Vagina (tissue), 2 donors: ENCODE measurements at regions not wholly inside any gene's neighbourhood (a gene's known extent, or its start where the extent isn't known, plus 50 kb on each side); places are given as distances from the start of the nearest gene placed in this dataset.
"Not testable (repeated sequence)": the region's sequence is repeated elsewhere in the genome, so short reads cannot be mapped to it uniquely, and the experiment has no call there.

Experiments used
- DNase-seq, 2 donors: peaks; one replicate each; pipeline ENCODE4 v3.0.0-alpha.2; 2017; ENCODE audit errors: extremely low spot score in 2 of 2
- H3K27ac ChIP-seq: fragments of 200-600 bp; sonication (generic); one replicate; pipeline ENCODE4 v1.5.1; 2019
- H3K27me3 ChIP-seq: fragments of 200-600 bp; sonication (generic); one replicate; pipeline ENCODE4 v1.5.1; 2019
- H3K36me3 ChIP-seq, 2 donors: fragments of 200-600 bp; sonication (generic); one replicate each; pipeline ENCODE4 v1.5.1; 2017 to 2019
- H3K4me1 ChIP-seq: fragments of 200-600 bp; sonication (generic); one replicate; pipeline ENCODE4 v1.5.1; 2019
- H3K4me3 ChIP-seq, 2 donors: fragments of 200-600 bp; sonication (generic); 1 replicate in 1 of 2; 2 replicates in 1 of 2; pipeline ENCODE4 v1.5.1; 2016 to 2019
- H3K9me3 ChIP-seq: fragments of 200-600 bp; sonication (generic); one replicate; pipeline ENCODE4 v1.5.1; 2019
- CTCF ChIP-seq, 3 experiments: fragments of 450-650 bp in 2 of 3; fragments of 200-600 bp in 1 of 3; sonication (generic) in 1 of 3; IDR thresholded peaks; one replicate each; pipeline ENCODE4 v1.5.1; 2017 to 2019; ENCODE audit warnings: antibody characterized with exemption in 3 of 3, mild to moderate bottlenecking in 2 of 3, moderate library complexity in 2 of 3
- POLR2A ChIP-seq, 2 donors: fragments of 450-650 bp; IDR thresholded peaks; one replicate each; pipeline ENCODE4 v1.6.1; 2017; ENCODE audit warnings: antibody characterized with exemption in 2 of 2, mild to moderate bottlenecking in 2 of 2, moderate library complexity in 2 of 2
- POLR2AphosphoS5 ChIP-seq, 2 donors: sonication (generic); formaldehyde crosslinking; IDR thresholded peaks; one replicate each; pipeline ENCODE4 v1.9.0; 2017; ENCODE audit warnings: antibody characterized with exemption in 2 of 2, mild to moderate bottlenecking in 2 of 2, low read depth in 1 of 2; ENCODE audit not compliant: insufficient read depth in 1 of 2
- intact Hi-C: fragments of 100-400 bp; cut with DNase I; formaldehyde crosslinking; loops from one replicate; pipeline ENCODE4 v1.15.1; 2023

- intact Hi-C loops: no loop called here
- Histone ChIP-seq H3K9me3 (no peaks in the 10 kb centered on the region), H3K27me3 (no peaks in the 10 kb centered on the region), H3K27ac (no peak overlapping the region), H3K4me3 (no peak overlapping the region), H3K36me3 (no peaks in the 10 kb centered on the region), H3K4me1 (peaks cover 16% of the 10 kb centered on the region)
- no peak for TF ChIP-seq POLR2AphosphoS5 (IDR thresholded peaks at IDR 0.05; ENCODE audit: insufficient read depth in 1 of 2, low read depth in 1 of 2)
- TF ChIP-seq POLR2A (IDR thresholded peaks at IDR 0.05): no peak
- TF ChIP-seq CTCF (IDR thresholded peaks at IDR 0.05): no peak
- DNase-seq: peak in 1 of 2 donors; percentile 91
Observed at GRCh38 chr2:239721531-239721930, 303.6 kb downstream of the NDUFA10 start.

DNA sequence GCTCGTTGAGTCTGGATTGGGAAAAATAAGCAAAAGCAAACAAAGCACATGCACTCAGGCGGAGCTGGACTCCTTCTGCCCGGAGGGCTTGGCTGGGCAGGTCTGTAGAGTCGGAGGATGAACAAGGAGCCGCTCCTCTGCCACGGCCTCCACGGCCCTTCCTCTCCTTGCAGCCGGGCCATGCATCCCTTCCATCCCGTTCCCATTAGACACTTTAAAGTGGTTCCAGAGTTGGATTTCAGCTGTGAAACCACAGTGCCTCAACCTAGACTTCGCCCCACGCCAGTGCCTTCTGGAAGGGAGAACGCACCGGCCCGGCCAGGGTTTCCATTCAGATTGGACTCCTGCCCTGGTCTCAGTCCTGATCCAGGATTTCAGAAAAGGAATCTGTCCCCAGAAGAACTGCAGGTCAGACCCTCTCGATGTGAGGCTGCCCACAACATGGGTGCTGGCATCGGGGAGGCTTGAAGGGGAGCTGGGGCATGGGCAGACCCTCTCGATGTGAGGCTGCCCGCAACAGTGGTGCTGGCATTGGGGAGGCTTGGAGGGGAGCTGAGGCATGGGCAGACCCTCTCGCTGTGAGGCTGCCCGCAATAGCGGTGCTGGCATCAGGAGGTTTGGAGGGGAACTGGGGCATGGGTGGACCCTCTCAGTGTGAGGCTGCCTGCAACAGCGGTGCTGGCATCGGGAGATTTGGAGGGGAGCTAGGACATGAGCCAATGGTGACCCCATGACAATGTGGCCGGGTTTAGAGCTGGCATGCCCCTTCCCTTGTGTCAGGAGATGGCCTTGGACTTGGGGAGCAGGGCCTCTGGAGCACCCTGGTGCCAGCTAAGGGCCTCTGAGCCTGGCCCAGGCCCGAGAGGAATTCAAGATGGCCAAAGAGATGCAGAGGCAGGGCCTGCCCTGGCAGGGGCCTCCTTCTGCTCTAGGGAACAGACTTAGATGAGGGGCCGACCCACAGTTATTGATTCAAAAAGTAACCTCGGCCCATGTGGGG is 304.5 kb downstream of the NDUFA10 start:
- intact Hi-C loops: no loop called here

DNA sequence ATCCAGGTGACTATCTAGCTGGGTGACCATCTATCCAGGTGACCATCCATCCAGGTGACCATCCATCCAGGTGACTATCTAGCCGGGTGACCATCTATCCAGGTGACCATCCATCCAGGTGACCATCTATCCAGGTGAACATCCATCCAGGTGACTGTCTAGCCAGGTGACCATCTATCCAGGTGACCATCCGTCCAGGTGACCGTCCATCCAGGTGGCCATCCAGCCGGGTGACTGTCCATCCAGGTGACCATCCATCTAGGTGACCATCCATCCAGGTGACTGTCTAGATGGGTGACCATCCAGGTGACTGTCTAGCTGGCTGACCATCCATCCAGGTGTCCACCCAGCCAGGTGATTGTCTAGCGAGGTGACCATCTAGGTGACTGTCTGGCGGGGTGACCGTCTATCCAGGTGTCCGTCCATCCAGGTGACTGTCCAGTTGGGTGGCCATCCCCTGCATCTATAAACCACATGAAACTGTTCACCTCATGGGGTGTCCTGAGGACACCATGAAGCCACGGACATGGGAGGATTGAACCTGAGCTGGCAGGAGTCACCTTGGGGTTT is 305.3 kb downstream of the NDUFA10 start:
- Histone ChIP-seq H3K9me3 (no peaks in the 10 kb centered on the region), H3K4me3 (no peak overlapping the region), H3K36me3 (no peaks in the 10 kb centered on the region), H3K4me1 (peaks cover 19% of the 10 kb centered on the region), H3K27me3 (no peaks in the 10 kb centered on the region), H3K27ac (no peak overlapping the region)
- intact Hi-C loops: no loop called here
- TF ChIP-seq POLR2A (IDR thresholded peaks at IDR 0.05) (no peak), POLR2AphosphoS5 (IDR thresholded peaks at IDR 0.05; ENCODE audit: insufficient read depth in 1 of 2, low read depth in 1 of 2) (no peak), CTCF (IDR thresholded peaks at IDR 0.05) (no peak)
- DNase-seq: peak in 1 of 2 donors; percentile 37

More for the DNA sequence above, 304.5 kb downstream of the NDUFA10 start:
- Histone ChIP-seq H3K27ac (no peak overlapping the region), H3K27me3 (no peaks in the 10 kb centered on the region), H3K4me1 (peaks cover 19% of the 10 kb centered on the region), H3K4me3 (no peak overlapping the region), H3K9me3 (no peaks in the 10 kb centered on the region), H3K36me3 (no peaks in the 10 kb centered on the region)
- peak in 1 of 2 donors; percentile 94 for DNase-seq
- TF ChIP-seq POLR2A (IDR thresholded peaks at IDR 0.05): no peak
- TF ChIP-seq CTCF (IDR thresholded peaks at IDR 0.05): no peak
- no peak for TF ChIP-seq POLR2AphosphoS5 (IDR thresholded peaks at IDR 0.05; ENCODE audit: insufficient read depth in 1 of 2, low read depth in 1 of 2)

GRCh38 chr2:239718991-239719390 is 306.2 kb downstream of the NDUFA10 start:
- H3K27ac ChIP-seq, DNase-seq, H3K9me3 ChIP-seq, H3K27me3 ChIP-seq, H3K4me3 ChIP-seq, H3K36me3 ChIP-seq, intact Hi-C loops: not testable (repeated sequence)
- H3K4me1 ChIP-seq: peaks cover 19% of the 10 kb centered on the region

GRCh38 chr2:239717706-239718105 is 307.4 kb downstream of the NDUFA10 start:
- H3K4me1 ChIP-seq: peaks cover 19% of the 10 kb centered on the region
- no peaks in the 10 kb centered on the region for H3K36me3 ChIP-seq
- DNase-seq: no peak
- H3K9me3 ChIP-seq: no peaks in the 10 kb centered on the region
- no peaks in the 10 kb centered on the region for H3K27me3 ChIP-seq
- H3K4me3 ChIP-seq: no peak overlapping the region
- peak overlapping the region; percentile 46 for H3K27ac ChIP-seq
- intact Hi-C loops: no loop called here
- TF ChIP-seq POLR2AphosphoS5 (IDR thresholded peaks at IDR 0.05; ENCODE audit: insufficient read depth in 1 of 2, low read depth in 1 of 2) (no peak), POLR2A (IDR thresholded peaks at IDR 0.05) (no peak), CTCF (IDR thresholded peaks at IDR 0.05) (no peak)
